GM19238 (cell line): ENCODE measurements at regions not wholly inside any gene's neighbourhood (a gene's known extent, or its start where the extent isn't known, plus 50 kb on each side); places are given as distances from the start of the nearest gene placed in this dataset.
"Not testable (repeated sequence)": the region's sequence is repeated elsewhere in the genome, so short reads cannot be mapped to it uniquely, and the experiment has no call there.

ENCODE experiments used
- DNase-seq: peaks from one replicate; pipeline ENCODE4 v3.0.0; 2011; ENCODE audit warnings: low spot score; ENCODE audit not compliant: insufficient read length

DNA sequence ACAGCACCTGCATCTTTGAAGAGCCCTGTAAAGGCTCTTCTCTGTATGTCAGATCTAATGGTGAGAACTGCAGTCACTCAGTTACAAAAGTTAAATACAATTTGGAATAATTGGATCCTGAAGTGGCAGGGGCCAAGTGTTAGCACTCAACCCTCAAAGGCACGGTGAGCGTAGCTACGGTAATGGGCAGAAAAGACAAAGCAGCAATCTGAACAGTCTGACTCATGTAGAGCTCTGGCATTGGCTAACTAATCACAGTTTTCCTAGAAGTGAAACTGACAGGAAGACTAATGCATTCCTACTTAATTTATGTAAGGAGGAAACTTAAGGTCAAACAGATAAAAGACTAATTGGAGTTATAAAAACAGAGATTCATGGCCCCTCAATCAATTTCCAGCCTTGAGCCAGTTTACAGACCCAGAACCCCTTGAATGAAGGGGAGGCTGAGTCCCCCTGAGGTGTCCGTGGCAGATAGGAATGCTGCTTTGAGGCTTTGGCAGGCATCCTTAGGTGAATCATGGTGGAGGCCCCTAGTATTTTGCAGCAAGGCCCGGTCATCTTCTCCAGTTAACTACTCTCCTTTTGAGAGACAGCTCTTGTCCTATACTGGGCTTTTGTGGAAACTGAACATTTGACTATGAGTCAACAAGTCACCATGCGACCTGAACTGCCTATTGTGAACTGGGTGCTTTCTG, 450.7 kb downstream of the ZNF33B start:
- DNase-seq: not testable (repeated sequence)

DNA sequence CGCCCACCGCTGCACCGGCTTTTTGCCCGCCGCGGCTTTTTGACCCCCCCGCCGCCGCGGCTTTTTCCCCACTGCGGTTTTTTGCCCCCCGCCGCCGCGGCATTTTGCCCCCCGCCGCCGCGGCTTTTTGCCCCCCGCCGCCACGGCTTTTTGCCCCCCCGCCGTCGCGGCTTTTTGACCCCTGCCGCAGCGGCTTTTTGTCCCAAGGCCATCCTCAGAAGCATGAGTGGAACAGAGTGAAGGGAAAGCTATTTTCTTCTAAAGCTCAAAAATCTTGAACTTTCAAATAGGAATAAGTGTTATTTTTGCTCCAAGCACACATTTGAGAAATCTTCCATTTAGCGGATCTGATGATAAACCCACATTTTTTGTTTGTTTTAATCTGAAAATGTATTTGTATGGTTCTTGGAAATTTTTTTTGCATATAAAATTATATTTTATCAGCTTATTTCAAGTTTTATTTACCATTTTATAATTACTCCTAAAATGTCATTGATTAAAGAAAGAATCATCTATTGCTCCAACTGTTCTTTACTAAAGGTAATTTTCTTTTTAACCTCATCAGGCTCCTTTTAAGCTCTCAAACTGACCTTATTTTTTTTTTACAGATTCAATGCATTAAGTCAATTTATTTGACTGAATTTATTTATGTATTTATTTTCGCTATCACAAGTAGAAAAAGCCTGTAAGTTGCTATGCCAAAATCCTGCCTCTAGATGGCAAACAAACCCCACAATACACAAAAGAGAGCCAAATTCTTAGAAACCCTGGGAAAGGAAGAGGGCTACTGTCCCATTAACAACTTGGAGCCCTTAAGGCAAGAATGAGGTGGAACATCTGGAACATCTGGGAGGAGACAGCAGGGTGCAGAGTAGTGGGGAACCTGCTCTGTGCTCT, 460.3 kb downstream of the ZNF33B start:
- DNase-seq: not testable (repeated sequence)

DNA sequence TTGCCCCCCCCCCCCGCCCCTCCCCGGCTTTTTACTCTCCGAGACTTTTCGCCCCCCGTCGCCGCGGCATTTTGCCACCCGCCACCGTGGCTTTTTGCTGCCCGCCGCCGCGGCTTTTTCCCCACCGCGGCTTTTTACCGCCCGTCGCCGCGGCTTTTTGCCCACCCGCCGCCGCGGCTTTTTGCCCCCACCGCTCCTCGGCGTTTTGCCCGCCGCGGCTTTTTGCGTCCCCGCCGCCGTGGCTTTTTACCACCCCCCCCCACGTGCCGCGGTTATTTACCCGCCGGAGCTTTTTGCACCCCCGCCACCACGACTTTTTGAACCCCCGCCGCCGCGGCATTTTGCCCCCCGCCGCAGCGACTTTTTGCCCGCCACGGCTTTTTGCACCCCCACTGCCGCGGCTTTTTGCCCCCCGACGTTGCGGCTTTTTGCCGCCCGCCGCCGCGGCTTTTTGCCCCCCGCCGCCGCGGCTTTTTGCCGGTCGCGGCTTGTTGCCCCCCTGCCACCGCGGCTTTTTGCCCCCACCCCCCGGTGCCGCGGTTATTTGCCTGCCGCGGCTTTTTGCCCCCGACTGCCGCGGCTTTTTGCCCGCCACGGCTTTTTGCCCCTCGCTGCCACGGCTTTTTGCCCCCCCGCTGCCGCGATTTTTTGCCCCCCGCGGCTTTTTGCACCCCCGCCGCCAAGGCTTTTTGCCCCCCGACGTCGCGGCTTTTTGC, 461.1 kb downstream of the ZNF33B start:
- DNase-seq: no peak

DNA sequence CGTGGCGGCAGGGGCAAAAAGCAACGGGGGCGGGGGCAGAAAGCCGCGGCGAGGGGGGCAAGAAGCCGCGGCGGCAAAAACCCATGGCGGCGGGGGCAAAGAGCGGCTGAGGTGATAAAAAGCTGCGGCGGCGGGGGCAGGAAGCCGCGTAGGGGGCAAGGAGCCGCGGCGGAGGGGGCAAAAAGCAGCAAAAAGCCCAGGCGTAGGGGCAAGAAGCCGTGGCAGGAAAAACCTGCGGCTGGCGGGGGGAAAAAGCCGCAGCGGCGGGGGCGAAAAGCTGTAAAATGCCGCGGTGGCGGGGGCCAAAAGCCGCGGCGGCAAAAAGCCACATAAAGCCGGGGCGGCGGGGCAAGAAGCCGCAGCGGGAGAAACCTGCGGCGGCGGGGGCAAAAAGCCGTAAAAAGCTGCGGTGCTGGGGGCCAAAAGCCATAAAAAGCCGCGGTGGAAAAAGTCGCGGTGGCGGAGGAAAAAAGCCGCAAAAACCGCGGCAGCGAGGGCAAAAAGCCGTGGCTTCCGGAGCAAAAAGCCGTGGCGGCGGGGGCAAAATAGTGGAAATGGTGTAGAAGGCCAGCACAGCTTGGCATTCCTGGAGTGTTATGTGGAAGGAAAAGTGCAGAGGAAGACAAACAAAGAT, 487.8 kb downstream of the ZNF33B start:
- no peak for DNase-seq

DNA sequence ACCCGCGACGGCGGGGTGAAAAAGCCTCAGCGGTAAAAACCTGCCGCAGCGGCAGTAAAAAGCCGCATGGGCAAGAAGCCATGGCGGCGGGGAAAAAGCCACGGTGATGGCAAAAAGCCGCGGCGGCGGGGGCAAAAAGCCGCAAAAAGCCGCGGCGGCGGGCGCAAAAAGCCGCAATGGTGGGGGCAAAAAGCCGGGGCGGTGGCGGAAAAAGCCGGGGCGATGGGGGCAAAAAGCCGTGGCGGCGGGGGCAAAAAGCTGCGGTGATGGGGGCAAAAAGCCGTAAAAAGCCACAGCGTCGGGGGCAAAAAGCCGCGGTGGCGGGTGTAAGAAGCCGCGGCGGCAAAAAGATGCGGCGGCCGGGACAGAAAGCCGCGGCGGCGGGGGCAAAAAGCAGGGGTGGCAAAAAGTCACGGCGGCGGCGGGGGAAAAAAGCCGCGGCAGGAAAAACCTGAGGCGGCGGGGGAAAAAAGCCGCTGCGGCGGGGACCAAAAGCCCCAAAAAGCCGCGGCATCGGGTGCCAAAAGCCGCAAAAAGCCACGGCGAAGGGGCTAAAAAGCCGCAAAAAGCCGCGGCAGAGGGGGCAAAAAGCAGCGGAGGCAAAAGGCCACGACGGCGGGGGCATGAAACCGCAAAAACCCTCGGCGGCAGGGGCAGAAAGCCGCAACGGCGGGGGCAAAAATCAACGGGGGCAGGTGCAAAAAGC, 488.5 kb downstream of the ZNF33B start:
- DNase-seq: no peak

DNA sequence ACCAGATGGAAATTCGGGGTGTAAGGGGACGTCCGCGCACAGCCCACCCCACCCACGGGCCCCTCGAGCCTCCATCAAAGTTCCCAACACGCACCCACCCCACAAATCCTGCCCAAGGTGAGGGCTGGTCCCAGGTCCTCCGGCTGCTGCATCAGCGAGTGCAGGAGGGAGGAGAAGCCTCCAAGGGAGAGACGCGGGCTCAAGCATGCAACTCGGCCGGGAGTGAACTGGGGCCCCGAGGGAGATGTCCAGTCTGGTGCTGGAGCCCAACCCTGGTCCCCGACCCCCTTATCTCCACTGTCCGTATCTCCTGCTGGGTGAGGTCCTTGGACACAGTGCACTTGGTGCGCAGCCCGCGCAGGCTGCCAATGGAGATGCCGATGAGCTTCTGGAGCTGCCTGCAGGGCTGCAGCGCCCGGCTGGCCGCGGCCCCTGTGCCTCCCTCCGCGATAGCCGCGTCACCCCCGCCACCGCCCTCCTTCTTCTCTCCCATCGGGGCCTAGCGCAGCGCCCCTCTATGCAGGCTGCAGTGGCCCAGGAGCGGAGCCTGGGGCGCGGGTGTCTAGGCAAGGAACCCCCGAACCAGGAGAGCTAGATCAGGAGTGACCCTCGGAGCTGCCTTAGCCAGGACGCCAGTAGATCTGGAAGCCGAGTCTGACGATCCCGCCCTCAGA, 489.2 kb downstream of the ZNF33B start:
- DNase-seq: no peak

DNA sequence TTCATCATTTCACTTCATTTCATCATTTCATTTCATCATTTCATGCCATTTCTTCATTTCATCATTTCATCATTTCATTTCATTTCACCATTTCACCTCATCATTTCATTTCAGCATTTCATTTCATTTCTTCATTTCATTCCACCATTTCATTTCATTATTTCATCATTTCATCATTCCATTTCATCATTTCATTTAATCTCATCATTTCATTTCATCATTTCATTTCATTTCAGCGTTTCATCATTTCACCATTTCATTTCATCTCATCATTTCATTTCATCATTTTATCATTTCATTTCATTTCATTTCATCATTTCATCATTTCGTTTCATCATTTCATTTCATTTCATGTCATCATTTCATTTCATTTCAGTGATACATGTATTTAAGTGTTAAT, 492.2 kb downstream of the ZNF33B start:
- DNase-seq: not testable (repeated sequence)

DNA sequence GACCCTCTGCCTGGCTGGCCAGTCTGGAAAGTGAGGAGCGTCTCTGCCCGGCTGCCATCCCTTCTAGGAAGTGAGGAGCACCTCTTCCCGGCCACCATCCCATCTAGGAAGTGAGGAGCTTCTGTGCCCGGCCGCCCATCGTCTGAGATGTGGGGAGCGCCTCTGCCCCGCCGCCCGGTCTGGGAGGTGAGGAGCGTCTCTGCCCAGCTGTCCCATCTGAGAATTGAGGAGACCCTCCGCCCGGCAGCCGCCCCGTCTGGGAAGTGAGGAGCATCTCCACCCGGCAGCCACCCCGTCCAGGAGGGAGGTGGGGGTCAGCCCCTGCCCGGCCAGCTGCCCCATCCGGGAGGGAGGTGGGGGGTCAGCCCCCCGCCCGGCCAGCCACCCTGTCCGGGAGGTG, 500.3 kb downstream of the ZNF33B start:
- DNase-seq: not testable (repeated sequence)

DNA sequence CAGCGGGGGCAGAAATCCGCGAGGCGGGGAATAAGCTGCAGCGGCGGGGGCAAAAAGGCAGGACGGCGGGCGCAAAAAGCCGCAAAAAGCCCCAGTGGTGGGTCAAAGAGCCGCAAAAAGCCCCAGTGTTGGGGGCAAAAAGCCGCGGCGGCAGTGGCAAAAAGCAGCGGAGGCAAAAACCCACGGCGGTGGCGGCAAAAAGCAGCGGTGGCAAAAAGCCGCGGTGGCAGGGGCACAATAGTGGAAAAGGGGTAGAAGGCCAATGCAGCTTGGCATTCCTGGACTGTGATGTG, 525.3 kb downstream of the ZNF33B start:
- DNase-seq: no peak

DNA sequence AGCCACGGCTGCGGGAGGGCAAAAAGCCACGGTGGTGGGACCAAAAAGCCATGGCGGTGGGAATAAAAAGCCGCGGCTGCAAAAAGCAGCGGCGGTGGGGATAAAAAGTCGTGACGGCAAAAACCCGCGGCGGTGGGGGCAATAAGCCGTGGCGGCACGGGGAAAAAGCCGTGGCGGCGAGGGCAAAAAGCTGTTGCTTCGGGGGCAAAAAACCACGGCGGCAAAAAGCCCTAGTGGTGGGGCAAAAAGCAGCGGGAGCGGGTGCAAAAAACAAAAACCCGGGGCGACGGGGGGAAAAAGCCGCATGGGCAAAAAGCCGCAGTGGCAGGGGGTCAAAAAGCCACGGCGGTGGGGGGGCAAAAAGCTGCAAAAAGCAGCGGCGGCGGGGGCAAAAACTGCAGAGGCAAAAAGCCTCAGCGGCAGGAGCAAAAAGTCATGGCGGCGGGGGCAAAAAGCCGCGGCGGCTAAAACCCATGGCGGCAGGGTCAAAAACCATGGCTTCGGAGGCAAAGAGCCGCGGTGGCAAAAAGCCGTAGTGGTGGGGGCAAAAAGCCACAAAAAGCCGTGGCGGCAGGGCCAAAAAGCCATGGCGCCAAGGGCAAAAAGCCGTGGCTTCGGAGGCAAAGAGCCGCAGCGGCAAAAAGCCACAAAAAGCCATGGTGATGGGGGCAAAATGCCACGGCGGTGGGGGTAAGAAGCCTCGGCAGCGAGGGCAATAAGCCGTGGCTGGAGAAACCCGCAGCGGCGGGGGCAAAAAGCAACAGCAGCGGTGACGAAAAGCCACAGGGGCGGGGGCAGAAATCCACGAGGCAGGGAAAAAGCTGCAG, 525.8 kb downstream of the ZNF33B start:
- DNase-seq: no peak

DNA sequence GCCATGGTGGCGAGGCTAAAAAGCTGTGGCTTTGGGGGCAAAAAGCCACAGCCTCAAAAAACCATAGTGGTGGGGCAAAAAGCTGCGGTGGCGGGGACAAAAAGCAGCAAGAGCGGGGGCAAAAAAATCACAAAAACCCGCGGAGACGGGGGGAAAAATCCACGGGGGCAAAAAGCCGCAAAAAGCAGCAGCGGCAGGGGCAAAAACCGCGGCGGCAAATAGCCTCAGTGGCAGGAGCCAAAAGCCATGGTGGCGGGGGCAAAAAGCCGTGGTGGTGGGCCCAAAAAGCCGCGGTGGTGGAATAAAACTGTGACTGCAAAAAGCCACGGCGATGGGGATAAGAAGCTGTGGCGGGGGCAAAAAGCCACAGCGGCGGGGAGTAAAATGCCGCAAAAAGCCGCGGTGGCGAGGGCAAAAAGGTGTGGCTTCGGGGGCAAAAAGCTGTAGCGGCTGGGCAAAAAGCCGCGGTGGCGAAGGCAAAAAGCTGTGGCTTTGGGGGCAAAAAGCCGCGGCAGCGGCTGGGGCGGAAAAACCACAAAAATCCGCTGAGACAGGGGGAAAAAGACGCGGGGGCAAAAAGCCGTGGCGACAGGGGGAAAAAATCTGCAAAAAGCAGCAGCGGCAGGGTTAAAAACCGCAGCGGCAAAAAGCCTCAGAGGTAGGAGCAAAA, 526.6 kb downstream of the ZNF33B start:
- no peak for DNase-seq

DNA sequence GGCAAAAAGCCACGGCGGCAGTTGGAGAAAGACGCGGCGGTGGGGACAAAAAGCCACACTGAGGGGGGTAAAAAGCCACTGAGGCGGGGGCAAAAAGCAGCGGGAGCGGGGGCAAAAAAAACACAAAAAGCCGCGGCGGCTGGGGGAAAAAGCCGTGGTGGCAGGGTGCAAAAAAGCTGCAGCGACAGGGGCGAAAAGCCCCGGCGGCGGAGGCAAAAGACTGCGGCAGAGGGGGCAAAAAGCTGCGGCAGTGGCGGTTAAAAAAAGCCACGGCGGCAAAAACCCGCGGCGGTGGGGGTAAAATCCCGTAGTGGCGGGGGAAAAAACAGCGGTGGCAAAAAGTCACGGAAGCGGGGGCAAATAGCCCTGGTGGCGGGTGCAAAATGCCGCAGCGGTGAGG, 527.3 kb downstream of the ZNF33B start:
- no peak for DNase-seq
